PFSK-1 (cell line): ENCODE measurements at regions not wholly inside any gene's neighbourhood (a gene's known extent, or its start where the extent isn't known, plus 50 kb on each side); places are given as distances from the start of the nearest gene placed in this dataset.

Source experiments
- FOXP2 ChIP-seq: optimal IDR thresholded peaks from 2 replicates; pipeline ENCODE3; 2011; ENCODE audit warnings: borderline replicate concordance, control low read depth, inconsistent platforms; ENCODE audit not compliant: insufficient read depth; ENCODE audit errors: extremely low read length, extremely low read depth
- POLR2AphosphoS5 ChIP-seq: IDR thresholded peaks from 2 replicates; pipeline ENCODE4 v1.6.1; 2012; ENCODE audit warnings: low read depth, mild to moderate bottlenecking, control low read depth, low read length, moderate library complexity

- TF ChIP-seq POLR2AphosphoS5, result no peak
- TF ChIP-seq FOXP2, result no peak
Observed at GRCh38 chr6:168939041-168939440, 314.6 kb downstream of the THBS2 start.
